GM20431 (cell line): ENCODE measurements at regions not wholly inside any gene's neighbourhood (a gene's known extent, or its start where the extent isn't known, plus 50 kb on each side); places are given as distances from the start of the nearest gene placed in this dataset.

Source experiments
- in situ Hi-C: fragments of 300-500 bp; cut with MseI, MboI; formaldehyde crosslinking; loops from one replicate; pipeline ENCODE4 v1.15.0; 2020; ENCODE audit warnings: low sequenced_read_pairs; ENCODE audit not compliant: unreplicated experiment

GRCh38 chr9:91036826-91037510, 235.3 kb downstream of the SYK start:
- in situ Hi-C loops: loop anchor here (25.0 kb wide), 2 partner anchors 400 to 650 kb away; no protein-coding TSS in a partner anchor

- in situ Hi-C loops: loop anchor here (25.0 kb wide), 2 partner anchors 400 to 650 kb away; no protein-coding TSS in a partner anchor
Observed at GRCh38 chr9:91037511-91038482, 236.2 kb downstream of the SYK start.

GRCh38 chr9:91038483-91039124, 237.0 kb downstream of the SYK start:
- in situ Hi-C loops: loop anchor here (25.0 kb wide), 2 partner anchors 399 to 649 kb away; no protein-coding TSS in a partner anchor

GRCh38 chr9:91039125-91039834, 237.7 kb downstream of the SYK start:
- in situ Hi-C loops: loop anchor here (25.0 kb wide), 2 partner anchors 398 to 648 kb away; no protein-coding TSS in a partner anchor

- in situ Hi-C loops: loop anchor here (25.0 kb wide), 2 partner anchors 398 to 648 kb away; no protein-coding TSS in a partner anchor
Observed at GRCh38 chr9:91039835-91040140, 238.2 kb downstream of the SYK start.

- in situ Hi-C loops: loop anchor here (25.0 kb wide), 2 partner anchors 397 to 647 kb away; no protein-coding TSS in a partner anchor
Observed at GRCh38 chr9:91040371-91041215, 239.0 kb downstream of the SYK start.

- in situ Hi-C loops: loop anchor here (25.0 kb wide), 2 partner anchors 395 to 645 kb away; no protein-coding TSS in a partner anchor
Observed at GRCh38 chr9:91042024-91042423, 240.4 kb downstream of the SYK start.

GRCh38 chr9:91042541-91042940, 240.9 kb downstream of the SYK start:
- in situ Hi-C loops: loop anchor here (25.0 kb wide), 2 partner anchors 395 to 645 kb away; no protein-coding TSS in a partner anchor

GRCh38 chr9:91043056-91043810, 241.6 kb downstream of the SYK start:
- in situ Hi-C loops: loop anchor here (25.0 kb wide), 2 partner anchors 394 to 644 kb away; no protein-coding TSS in a partner anchor

GRCh38 chr9:91043811-91044175, 242.2 kb downstream of the SYK start:
- in situ Hi-C loops: loop anchor here (25.0 kb wide), 2 partner anchors 394 to 644 kb away; no protein-coding TSS in a partner anchor

GRCh38 chr9:91044354-91044753, 242.7 kb downstream of the SYK start:
- in situ Hi-C loops: loop anchor here (25.0 kb wide), 2 partner anchors 393 to 643 kb away; no protein-coding TSS in a partner anchor

GRCh38 chr9:91045041-91045440, 243.4 kb downstream of the SYK start:
- in situ Hi-C loops: loop anchor here (25.0 kb wide), 2 partner anchors 392 to 642 kb away; no protein-coding TSS in a partner anchor

GRCh38 chr9:91047529-91047928, 245.9 kb downstream of the SYK start:
- in situ Hi-C loops: loop anchor here (25.0 kb wide), 2 partner anchors 390 to 640 kb away; no protein-coding TSS in a partner anchor

GRCh38 chr9:91047993-91048607, 246.5 kb downstream of the SYK start:
- in situ Hi-C loops: loop anchor here (25.0 kb wide), 2 partner anchors 389 to 639 kb away; no protein-coding TSS in a partner anchor

GRCh38 chr9:91048749-91049148, 247.1 kb downstream of the SYK start:
- in situ Hi-C loops: loop anchor here (25.0 kb wide), 2 partner anchors 389 to 639 kb away; no protein-coding TSS in a partner anchor

GRCh38 chr9:91053824-91054223, 252.2 kb downstream of the SYK start:
- in situ Hi-C loops: no loop called here

- in situ Hi-C loops: no loop called here
Observed at GRCh38 chr9:91055845-91056244, 254.2 kb downstream of the SYK start.
